ENCODE measurements at regions not wholly inside any gene's neighbourhood (a gene's known extent, or its start where the extent isn't known, plus 50 kb on each side); places are given as distances from the start of the nearest gene placed in this dataset.

- ChIA-PET POLR2A (no interaction called here), CTCF (no interaction called here)
- Histone ChIP-seq H3K4me3 (ENCODE audit: low read depth, low read length) (no peak overlapping the region), H3K9me3 (ENCODE audit: control insufficient read depth, insufficient read depth, low read length) (no peaks in the 10 kb centered on the region), H3K27me3 (ENCODE audit: control insufficient read depth, insufficient read depth, low read length) (no peaks in the 10 kb centered on the region), H3K27ac (ENCODE audit: low read depth, low read length) (no peak overlapping the region)
- DNase-seq (ENCODE audit: low read depth, low spot score): no peak
- TF ChIP-seq CTCF (IDR thresholded peaks at IDR 0.05; ENCODE audit: low read depth, low read length): no peak
Measured at GRCh38 chr20:56903421-56903820, 274.3 kb downstream of the TFAP2C start.

DNA sequence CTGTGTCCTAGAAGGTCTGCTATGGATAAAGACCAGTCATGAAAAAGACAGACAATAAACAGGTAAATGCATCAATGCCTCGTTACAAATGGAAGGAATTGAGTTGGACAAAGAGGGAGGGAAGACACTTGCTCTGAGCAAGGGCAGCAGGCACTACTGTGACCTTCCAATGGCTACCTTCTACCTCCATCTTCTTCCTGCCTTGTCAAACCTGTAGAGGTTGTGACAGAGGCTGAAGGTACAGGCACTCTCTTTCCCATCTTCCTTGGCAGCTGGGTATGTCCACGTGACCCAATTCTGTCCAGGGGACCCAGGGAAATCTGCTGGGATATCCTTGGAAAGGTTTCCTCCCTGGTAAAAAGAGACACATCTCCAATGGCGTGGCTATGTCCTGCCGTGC, 274.8 kb downstream of the TFAP2C start:
- Histone ChIP-seq H3K4me3 (ENCODE audit: low read depth, low read length) (no peak overlapping the region), H3K27me3 (ENCODE audit: control insufficient read depth, insufficient read depth, low read length) (no peaks in the 10 kb centered on the region), H3K27ac (ENCODE audit: low read depth, low read length) (no peak overlapping the region), H3K9me3 (ENCODE audit: control insufficient read depth, insufficient read depth, low read length) (no peaks in the 10 kb centered on the region)
- no peak for TF ChIP-seq CTCF (IDR thresholded peaks at IDR 0.05; ENCODE audit: low read depth, low read length)
- ChIA-PET CTCF (no interaction called here), POLR2A (no interaction called here)
- no peak for DNase-seq (ENCODE audit: low read depth, low spot score)

- ChIA-PET CTCF (no interaction called here), POLR2A (no interaction called here)
- H3K27ac ChIP-seq (ENCODE audit: low read depth, low read length): no peak overlapping the region
- TF ChIP-seq CTCF (IDR thresholded peaks at IDR 0.05; ENCODE audit: low read depth, low read length): no peak
- H3K9me3 ChIP-seq (ENCODE audit: control insufficient read depth, insufficient read depth, low read length): peaks cover 4% of the 10 kb centered on the region; the same call in 1 of the 2 replicates
- no peaks in the 10 kb centered on the region for H3K27me3 ChIP-seq (ENCODE audit: control insufficient read depth, insufficient read depth, low read length)
- DNase-seq (ENCODE audit: low read depth, low spot score): no peak
- no peak overlapping the region for H3K4me3 ChIP-seq (ENCODE audit: low read depth, low read length)
Measured at GRCh38 chr20:56909918-56910714, 281.0 kb downstream of the TFAP2C start.

GRCh38 chr20:56911946-56912345, 282.8 kb downstream of the TFAP2C start:
- Histone ChIP-seq H3K9me3 (ENCODE audit: control insufficient read depth, insufficient read depth, low read length) (peaks cover 4% of the 10 kb centered on the region; the same call in 1 of the 2 replicates), H3K27ac (ENCODE audit: low read depth, low read length) (no peak overlapping the region), H3K4me3 (ENCODE audit: low read depth, low read length) (no peak overlapping the region), H3K27me3 (ENCODE audit: control insufficient read depth, insufficient read depth, low read length) (no peaks in the 10 kb centered on the region)
- CTCF ChIA-PET: no interaction called here
- no peak for TF ChIP-seq CTCF (IDR thresholded peaks at IDR 0.05; ENCODE audit: low read depth, low read length)
- no peak for DNase-seq (ENCODE audit: low read depth, low spot score)
- POLR2A ChIA-PET: no interaction called here

DNA sequence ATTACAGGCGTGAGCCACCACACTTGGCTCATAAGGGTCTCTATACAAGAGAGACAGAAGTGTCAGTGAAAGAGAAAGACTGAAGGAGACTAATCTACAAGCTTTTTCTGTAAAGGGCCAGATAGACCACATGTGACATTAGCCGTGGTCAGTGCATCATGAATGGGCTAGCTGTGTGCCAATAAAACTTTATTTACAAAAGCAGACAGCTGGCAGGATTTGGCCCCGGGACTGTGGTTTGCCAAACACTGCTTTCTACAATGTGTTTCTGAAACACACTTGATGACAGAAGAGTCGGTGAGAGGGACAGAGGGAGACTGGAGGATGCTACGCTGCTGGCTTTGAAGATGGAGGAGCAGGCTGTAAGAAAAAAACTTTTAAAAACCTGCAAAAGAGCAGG, 285.4 kb downstream of the TFAP2C start:
- CTCF ChIA-PET: no interaction called here
- H3K27ac ChIP-seq (ENCODE audit: low read depth, low read length): no peak overlapping the region

More for the DNA sequence above, 285.4 kb downstream of the TFAP2C start:
- Histone ChIP-seq H3K27me3 (ENCODE audit: control insufficient read depth, insufficient read depth, low read length) (no peaks in the 10 kb centered on the region), H3K9me3 (ENCODE audit: control insufficient read depth, insufficient read depth, low read length) (peaks cover 4% of the 10 kb centered on the region; the same call in 1 of the 2 replicates), H3K4me3 (ENCODE audit: low read depth, low read length) (no peak overlapping the region)
- POLR2A ChIA-PET: no interaction called here
- TF ChIP-seq CTCF (IDR thresholded peaks at IDR 0.05; ENCODE audit: low read depth, low read length): no peak
- DNase-seq (ENCODE audit: low read depth, low spot score): no peak

All from AG04450 (cell line).